Sigmoid colon (tissue), 4 donors: ENCODE measurements at regions not wholly inside any gene's neighbourhood (a gene's known extent, or its start where the extent isn't known, plus 50 kb on each side); places are given as distances from the start of the nearest gene placed in this dataset.

ENCODE experiments used
- POLR2A ChIP-seq, 2 donors: fragments of 450-650 bp; IDR thresholded peaks; one replicate each; pipeline ENCODE4 v1.6.1; 2016; ENCODE audit warnings: antibody characterized with exemption in 2 of 2, mild to moderate bottlenecking in 2 of 2, moderate library complexity in 2 of 2
- POLR2AphosphoS5 ChIP-seq, 4 donors: sonication (generic); formaldehyde crosslinking; IDR thresholded peaks; one replicate each; pipeline ENCODE4 v1.6.1; 2017; ENCODE audit warnings: antibody characterized with exemption in 4 of 4
- TF ChIP-seq, protein P1 (sequence below), 4 experiments: fragments of 450-650 bp in 3 of 4; fragments of 200-600 bp in 1 of 4; IDR thresholded peaks; one replicate each; pipeline ENCODE4 v1.5.1; 2016 to 2019; ENCODE audit warnings: antibody characterized with exemption in 4 of 4, mild to moderate bottlenecking in 3 of 4, moderate library complexity in 2 of 4

- TF ChIP-seq POLR2A (IDR thresholded peaks at IDR 0.05) (no peak), POLR2AphosphoS5 (IDR thresholded peaks at IDR 0.05) (no peak)
- TF ChIP-seq, protein P1, sequence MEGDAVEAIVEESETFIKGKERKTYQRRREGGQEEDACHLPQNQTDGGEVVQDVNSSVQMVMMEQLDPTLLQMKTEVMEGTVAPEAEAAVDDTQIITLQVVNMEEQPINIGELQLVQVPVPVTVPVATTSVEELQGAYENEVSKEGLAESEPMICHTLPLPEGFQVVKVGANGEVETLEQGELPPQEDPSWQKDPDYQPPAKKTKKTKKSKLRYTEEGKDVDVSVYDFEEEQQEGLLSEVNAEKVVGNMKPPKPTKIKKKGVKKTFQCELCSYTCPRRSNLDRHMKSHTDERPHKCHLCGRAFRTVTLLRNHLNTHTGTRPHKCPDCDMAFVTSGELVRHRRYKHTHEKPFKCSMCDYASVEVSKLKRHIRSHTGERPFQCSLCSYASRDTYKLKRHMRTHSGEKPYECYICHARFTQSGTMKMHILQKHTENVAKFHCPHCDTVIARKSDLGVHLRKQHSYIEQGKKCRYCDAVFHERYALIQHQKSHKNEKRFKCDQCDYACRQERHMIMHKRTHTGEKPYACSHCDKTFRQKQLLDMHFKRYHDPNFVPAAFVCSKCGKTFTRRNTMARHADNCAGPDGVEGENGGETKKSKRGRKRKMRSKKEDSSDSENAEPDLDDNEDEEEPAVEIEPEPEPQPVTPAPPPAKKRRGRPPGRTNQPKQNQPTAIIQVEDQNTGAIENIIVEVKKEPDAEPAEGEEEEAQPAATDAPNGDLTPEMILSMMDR (IDR thresholded peaks at IDR 0.05) = no peak
These were observed 69.2 kb upstream of the PALS2 start for GRCh38 chr7:24504040-24504439.
